Osteocyte (in vitro differentiated cells): ENCODE measurements at regions not wholly inside any gene's neighbourhood (a gene's known extent, or its start where the extent isn't known, plus 50 kb on each side); places are given as distances from the start of the nearest gene placed in this dataset.

ENCODE experiments used
- DNase-seq: peaks from one replicate; pipeline ENCODE4 v3.0.0; 2021; ENCODE audit warnings: mixed read lengths; ENCODE audit not compliant: unreplicated experiment; ENCODE audit errors: extremely low spot score
- H3K27ac Mint-ChIP-seq: one replicate; pipeline ENCODE4 v1.8.0; 2021; ENCODE audit warnings: mild to moderate bottlenecking, mixed read lengths; ENCODE audit not compliant: unreplicated experiment
- H3K27me3 Mint-ChIP-seq: one replicate; pipeline ENCODE4 v1.8.0; 2021; ENCODE audit warnings: mixed read lengths; ENCODE audit not compliant: unreplicated experiment
- H3K36me3 Mint-ChIP-seq: one replicate; pipeline ENCODE4 v1.8.0; 2021; ENCODE audit warnings: mixed read lengths; ENCODE audit not compliant: unreplicated experiment
- H3K4me1 Mint-ChIP-seq: one replicate; pipeline ENCODE4 v1.8.0; 2021; ENCODE audit warnings: mixed read lengths; ENCODE audit not compliant: unreplicated experiment
- H3K4me3 Mint-ChIP-seq: one replicate; pipeline ENCODE4 v1.8.0; 2021; ENCODE audit warnings: mild to moderate bottlenecking, moderate library complexity, mixed read lengths; ENCODE audit not compliant: unreplicated experiment
- H3K9me3 Mint-ChIP-seq: one replicate; pipeline ENCODE4 v1.8.0; 2021; ENCODE audit warnings: mixed read lengths; ENCODE audit not compliant: unreplicated experiment
- TF ChIP-seq, protein P1 (sequence below): fragments of 200-600 bp; sonication (generic); IDR thresholded peaks from 2 replicates; pipeline ENCODE4 v1.5.0; 2021; ENCODE audit warnings: antibody characterized with exemption, mild to moderate bottlenecking, moderate library complexity

DNA sequence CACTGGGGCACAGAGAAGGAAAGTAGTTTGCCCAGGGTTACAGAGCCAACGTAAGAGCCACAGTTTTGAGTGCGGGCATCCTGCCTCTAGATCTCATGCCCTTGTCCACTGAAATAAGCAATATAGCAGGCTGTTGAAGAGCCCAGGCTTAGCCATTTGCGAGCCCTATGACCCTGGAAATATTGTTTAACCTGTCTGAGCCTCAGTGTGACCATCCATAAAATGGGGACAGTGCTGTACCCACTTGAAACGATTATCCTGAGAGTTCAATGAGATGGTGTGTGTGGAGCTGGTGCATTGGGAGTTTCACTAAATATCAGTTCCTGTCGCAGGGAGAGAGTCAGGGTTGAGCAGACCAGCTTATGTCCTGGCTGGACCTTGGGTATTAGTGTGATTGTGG lies 173.1 kb upstream of the KCNG1 start:
- Mint-ChIP-seq H3K36me3 (no peaks in the 10 kb centered on the region), H3K4me1 (peaks cover 6% of the 10 kb centered on the region), H3K4me3 (no peak overlapping the region), H3K27me3 (peaks cover 2% of the 10 kb centered on the region), H3K9me3 (no peaks in the 10 kb centered on the region), H3K27ac (no peak overlapping the region)
- TF ChIP-seq, protein P1, sequence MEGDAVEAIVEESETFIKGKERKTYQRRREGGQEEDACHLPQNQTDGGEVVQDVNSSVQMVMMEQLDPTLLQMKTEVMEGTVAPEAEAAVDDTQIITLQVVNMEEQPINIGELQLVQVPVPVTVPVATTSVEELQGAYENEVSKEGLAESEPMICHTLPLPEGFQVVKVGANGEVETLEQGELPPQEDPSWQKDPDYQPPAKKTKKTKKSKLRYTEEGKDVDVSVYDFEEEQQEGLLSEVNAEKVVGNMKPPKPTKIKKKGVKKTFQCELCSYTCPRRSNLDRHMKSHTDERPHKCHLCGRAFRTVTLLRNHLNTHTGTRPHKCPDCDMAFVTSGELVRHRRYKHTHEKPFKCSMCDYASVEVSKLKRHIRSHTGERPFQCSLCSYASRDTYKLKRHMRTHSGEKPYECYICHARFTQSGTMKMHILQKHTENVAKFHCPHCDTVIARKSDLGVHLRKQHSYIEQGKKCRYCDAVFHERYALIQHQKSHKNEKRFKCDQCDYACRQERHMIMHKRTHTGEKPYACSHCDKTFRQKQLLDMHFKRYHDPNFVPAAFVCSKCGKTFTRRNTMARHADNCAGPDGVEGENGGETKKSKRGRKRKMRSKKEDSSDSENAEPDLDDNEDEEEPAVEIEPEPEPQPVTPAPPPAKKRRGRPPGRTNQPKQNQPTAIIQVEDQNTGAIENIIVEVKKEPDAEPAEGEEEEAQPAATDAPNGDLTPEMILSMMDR, result no peak
- DNase-seq, result no peak

DNA sequence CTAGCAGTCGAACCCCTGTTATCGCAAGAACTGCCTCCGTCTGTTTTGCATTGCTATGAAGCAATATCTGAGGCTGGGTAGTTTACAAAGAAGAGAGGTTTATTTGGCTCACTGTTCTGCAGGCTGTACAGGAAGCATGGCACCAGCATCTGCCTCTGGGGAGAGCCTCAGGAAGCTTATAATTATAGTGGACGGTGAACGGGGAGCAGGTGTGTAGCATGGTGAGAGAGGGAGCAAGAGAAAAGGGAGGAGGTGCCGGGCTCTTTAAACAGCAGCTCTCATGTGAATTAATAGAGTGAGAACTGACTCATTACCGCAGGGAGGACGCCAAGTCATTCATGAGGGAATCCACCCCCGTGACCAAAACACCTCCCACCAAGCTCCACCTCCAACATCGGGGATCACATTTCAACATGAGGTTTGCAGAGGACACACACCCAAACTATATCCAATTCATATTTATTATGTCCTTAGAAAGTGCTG lies 172.6 kb upstream of the KCNG1 start:
- no peaks in the 10 kb centered on the region for H3K9me3 Mint-ChIP-seq
- TF ChIP-seq, protein P1, result no peak
- no peak overlapping the region for H3K4me3 Mint-ChIP-seq
- no peak overlapping the region for H3K27ac Mint-ChIP-seq
- H3K27me3 Mint-ChIP-seq, result peaks cover 2% of the 10 kb centered on the region
- H3K36me3 Mint-ChIP-seq, result no peaks in the 10 kb centered on the region
- no peak for DNase-seq
- H3K4me1 Mint-ChIP-seq, result peaks cover 6% of the 10 kb centered on the region

DNA sequence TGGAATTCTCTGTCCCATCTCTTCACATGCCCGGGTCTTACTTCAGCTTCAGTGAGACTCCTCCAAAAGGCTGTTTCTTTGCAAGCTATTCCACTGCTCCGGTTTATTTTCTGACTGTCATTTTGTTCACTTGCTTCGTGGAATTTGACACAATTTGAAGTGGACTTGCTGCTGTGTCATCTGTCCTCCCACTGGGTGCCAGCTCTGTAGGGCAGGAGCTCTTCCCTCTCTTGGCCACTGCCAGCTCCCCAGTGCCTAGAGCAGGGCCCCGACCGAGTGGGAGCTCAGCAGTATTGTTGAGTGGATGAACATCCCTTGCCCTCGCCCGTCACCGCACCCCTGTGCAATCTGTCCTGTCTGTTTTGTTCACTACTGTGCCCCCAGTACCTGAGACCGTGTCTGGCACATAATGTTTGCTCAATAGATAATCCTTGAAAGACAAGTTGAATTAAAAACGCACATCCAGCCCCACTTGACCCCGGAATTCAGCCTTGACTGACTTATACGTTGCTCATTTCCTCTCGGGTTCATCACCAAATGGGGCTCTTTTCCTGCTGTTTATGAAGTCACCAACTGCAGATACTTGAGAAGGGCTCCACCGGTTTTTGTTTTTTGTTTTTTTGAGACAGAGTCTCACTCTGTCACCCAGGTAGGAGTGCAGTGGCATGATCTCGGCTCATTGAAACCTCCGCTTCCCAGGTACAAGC lies 170.3 kb upstream of the KCNG1 start:
- TF ChIP-seq, protein P1, result no peak
- DNase-seq, result no peak
- Mint-ChIP-seq H3K27me3 (peaks cover 2% of the 10 kb centered on the region), H3K4me3 (no peak overlapping the region), H3K36me3 (no peaks in the 10 kb centered on the region), H3K9me3 (no peaks in the 10 kb centered on the region), H3K4me1 (peaks cover 6% of the 10 kb centered on the region), H3K27ac (no peak overlapping the region)

DNA sequence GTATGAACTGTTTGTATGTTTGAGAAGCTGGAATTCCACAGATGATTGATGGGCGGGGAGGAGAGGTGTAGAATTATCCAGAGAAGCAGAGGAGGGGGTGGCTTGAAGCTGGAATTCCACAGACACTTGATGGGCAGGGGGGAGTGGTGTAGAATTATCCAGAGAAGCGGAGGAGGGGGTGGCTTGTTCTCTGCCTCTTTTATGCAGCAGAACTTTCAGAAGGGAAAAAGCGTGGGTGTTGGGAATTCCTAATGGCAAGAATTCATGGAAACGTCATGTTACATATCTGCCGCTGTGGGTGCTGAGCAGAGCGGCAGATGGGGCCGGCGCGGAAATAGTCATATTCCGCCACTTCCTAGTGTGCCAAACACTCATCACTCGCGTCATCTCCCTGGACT lies 167.9 kb upstream of the KCNG1 start:
- no peak overlapping the region for H3K27ac Mint-ChIP-seq

More for the DNA sequence above, 167.9 kb upstream of the KCNG1 start:
- Mint-ChIP-seq H3K4me1 (no peaks in the 10 kb centered on the region), H3K36me3 (no peaks in the 10 kb centered on the region), H3K9me3 (no peaks in the 10 kb centered on the region), H3K27me3 (peaks cover 3% of the 10 kb centered on the region), H3K4me3 (no peak overlapping the region)
- TF ChIP-seq, protein P1, result no peak
- no peak for DNase-seq
